IPS DF 6.9 (cell line): ENCODE measurements at regions not wholly inside any gene's neighbourhood (a gene's known extent, or its start where the extent isn't known, plus 50 kb on each side); places are given as distances from the start of the nearest gene placed in this dataset.

Source experiments
- DNase-seq: peaks from one replicate; pipeline ENCODE4 v3.0.0-alpha.2; 2013; ENCODE audit warnings: low read depth, low spot score
- H3K27ac ChIP-seq: one replicate; pipeline ENCODE4 v1.5.1; 2013; ENCODE audit warnings: low read length, control low read depth
- H3K27me3 ChIP-seq: 2 replicates; pipeline ENCODE4 v1.6.1; 2013; ENCODE audit warnings: mild to moderate bottlenecking, low read length; ENCODE audit not compliant: control insufficient read depth, insufficient read depth
- H3K36me3 ChIP-seq: 2 replicates; pipeline ENCODE4 v1.6.1; 2013; ENCODE audit warnings: low read length; ENCODE audit not compliant: control insufficient read depth, insufficient read depth
- H3K4me1 ChIP-seq: 2 replicates; pipeline ENCODE4 v1.6.1; 2013; ENCODE audit warnings: low read length; ENCODE audit not compliant: control insufficient read depth, insufficient read depth
- H3K4me3 ChIP-seq: 2 replicates; pipeline ENCODE4 v1.5.1; 2013; ENCODE audit warnings: mild to moderate bottlenecking, low read length
- H3K9me3 ChIP-seq: 2 replicates; pipeline ENCODE4 v1.6.1; 2013; ENCODE audit warnings: low read length, inconsistent platforms; ENCODE audit not compliant: control insufficient read depth, insufficient read depth
- WGBS: extraction: QIAGEN DNeasy Blood & Tissue Kit; methylation state at CpG from one replicate; pipeline ENCODE4 v1.1.7; 2013; ENCODE audit warnings: mixed read lengths, missing lambda C conversion rate; ENCODE audit not compliant: insufficient read length, insufficient coverage; 5-methylcytosine and 5-hydroxymethylcytosine counted together

- H3K9me3 ChIP-seq, result no peaks in the 10 kb centered on the region
- no peak for DNase-seq
- H3K36me3 ChIP-seq, result no peaks in the 10 kb centered on the region; the same call in 1 of the 2 replicates
- peaks cover 6% of the 10 kb centered on the region for H3K4me1 ChIP-seq
- H3K27me3 ChIP-seq, result no peaks in the 10 kb centered on the region
- WGBS, result no CpG with 5 or more reads among the region's 17 CpGs
- no peak overlapping the region for H3K27ac ChIP-seq
- no peak overlapping the region for H3K4me3 ChIP-seq
Measured at GRCh38 chr11:70744396-70745185, 346.3 kb downstream of the CTTN start.

DNA sequence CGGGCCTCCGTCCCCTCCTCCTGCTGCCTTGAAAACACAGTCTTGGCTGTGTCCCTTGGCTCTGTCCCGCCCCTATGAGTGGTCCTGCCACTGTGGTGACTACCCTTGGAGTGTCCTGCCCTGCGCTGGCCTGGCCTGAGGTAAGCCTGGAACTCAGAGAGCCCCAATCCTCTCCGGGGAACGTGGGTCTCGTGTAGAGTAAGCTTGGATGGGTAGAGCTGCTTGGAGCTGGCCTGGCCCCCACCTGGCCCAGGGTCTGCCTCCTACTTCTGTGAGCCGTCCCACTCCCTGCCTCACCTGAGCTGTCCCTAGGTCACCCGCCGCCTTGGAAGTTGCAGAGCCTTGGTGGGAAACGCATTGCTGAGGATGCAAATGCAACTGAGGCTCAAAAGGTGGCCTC, 347.1 kb downstream of the CTTN start:
- H3K4me3 ChIP-seq, result no peak overlapping the region
- no peaks in the 10 kb centered on the region for H3K9me3 ChIP-seq
- H3K27me3 ChIP-seq, result no peaks in the 10 kb centered on the region
- H3K27ac ChIP-seq, result no peak overlapping the region
- H3K36me3 ChIP-seq, result no peaks in the 10 kb centered on the region
- no peak for DNase-seq
- peaks cover 6% of the 10 kb centered on the region for H3K4me1 ChIP-seq
- WGBS, result no CpG with 5 or more reads among the region's 11 CpGs

GRCh38 chr11:70745941-70746340, 347.6 kb downstream of the CTTN start:
- Histone ChIP-seq H3K4me3 (no peak overlapping the region), H3K27me3 (no peaks in the 10 kb centered on the region), H3K9me3 (no peaks in the 10 kb centered on the region), H3K4me1 (peaks cover 6% of the 10 kb centered on the region), H3K36me3 (no peaks in the 10 kb centered on the region), H3K27ac (no peak overlapping the region)
- DNase-seq, result no peak
- no CpG with 5 or more reads among the region's 8 CpGs for WGBS

- H3K4me1 ChIP-seq, result peaks cover 6% of the 10 kb centered on the region
- no peaks in the 10 kb centered on the region for H3K27me3 ChIP-seq
- no peak for DNase-seq
- H3K4me3 ChIP-seq, result no peak overlapping the region
- WGBS, result no CpG with 5 or more reads among the region's 11 CpGs
- no peaks in the 10 kb centered on the region for H3K36me3 ChIP-seq
- H3K27ac ChIP-seq, result no peak overlapping the region
- H3K9me3 ChIP-seq, result no peaks in the 10 kb centered on the region
Measured at GRCh38 chr11:70746351-70746750, 348.0 kb downstream of the CTTN start.

DNA sequence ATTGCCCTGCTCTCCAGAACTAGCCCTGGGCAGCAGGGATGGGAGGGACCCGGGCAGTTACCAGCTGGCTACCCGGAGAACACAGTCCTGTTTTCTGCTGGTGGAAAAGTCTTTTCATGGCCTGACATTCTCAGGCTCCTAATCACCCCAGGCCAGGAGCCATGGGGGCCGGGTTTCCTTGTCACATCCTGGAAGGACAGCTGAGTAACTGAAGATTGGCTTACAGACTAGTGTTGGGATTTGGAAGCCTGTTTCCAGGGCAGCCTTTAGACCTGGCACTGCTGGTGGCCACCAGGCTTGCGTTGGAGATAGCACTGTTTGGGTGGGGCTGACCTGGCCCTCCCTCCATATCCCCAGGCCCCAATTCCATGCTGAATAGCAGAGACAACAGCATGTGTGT, 349.0 kb downstream of the CTTN start:
- no peaks in the 10 kb centered on the region for H3K36me3 ChIP-seq
- H3K4me3 ChIP-seq, result no peak overlapping the region
- H3K9me3 ChIP-seq, result no peaks in the 10 kb centered on the region
- H3K27me3 ChIP-seq, result no peaks in the 10 kb centered on the region
- no CpG with 5 or more reads among the region's 4 CpGs for WGBS
- peaks cover 3% of the 10 kb centered on the region for H3K4me1 ChIP-seq
- no peak for DNase-seq
- no peak overlapping the region for H3K27ac ChIP-seq

- no peaks in the 10 kb centered on the region for H3K27me3 ChIP-seq
- no peak overlapping the region for H3K27ac ChIP-seq
- H3K9me3 ChIP-seq, result no peaks in the 10 kb centered on the region
- no peak overlapping the region for H3K4me3 ChIP-seq
- no CpG with 5 or more reads among the region's 5 CpGs for WGBS
- H3K4me1 ChIP-seq, result peaks cover 2% of the 10 kb centered on the region; the same call in 1 of the 2 replicates
- DNase-seq, result no peak
- H3K36me3 ChIP-seq, result no peaks in the 10 kb centered on the region
Measured at GRCh38 chr11:70747921-70748320, 349.6 kb downstream of the CTTN start.

- Histone ChIP-seq H3K9me3 (no peaks in the 10 kb centered on the region), H3K4me3 (no peak overlapping the region), H3K36me3 (no peaks in the 10 kb centered on the region), H3K27ac (no peak overlapping the region), H3K4me1 (no peaks in the 10 kb centered on the region), H3K27me3 (no peaks in the 10 kb centered on the region)
- DNase-seq, result no peak
- WGBS, result 100% methylated on average over 1 of the region's 4 CpGs
Measured at GRCh38 chr11:70751142-70751734, 352.9 kb downstream of the CTTN start.

- Histone ChIP-seq H3K36me3 (no peaks in the 10 kb centered on the region), H3K27me3 (no peaks in the 10 kb centered on the region), H3K27ac (no peak overlapping the region), H3K9me3 (no peaks in the 10 kb centered on the region), H3K4me1 (peaks cover 2% of the 10 kb centered on the region; the same call in 1 of the 2 replicates), H3K4me3 (no peak overlapping the region)
- no CpG with 5 or more reads among the region's 37 CpGs for WGBS
- DNase-seq, result peak; percentile 47
Measured at GRCh38 chr11:70755410-70756158, 357.3 kb downstream of the CTTN start.

GRCh38 chr11:70756341-70756740, 358.0 kb downstream of the CTTN start:
- Histone ChIP-seq H3K27me3 (no peaks in the 10 kb centered on the region), H3K9me3 (no peaks in the 10 kb centered on the region), H3K27ac (no peak overlapping the region), H3K4me3 (no peak overlapping the region), H3K4me1 (peaks cover 2% of the 10 kb centered on the region; the same call in 1 of the 2 replicates), H3K36me3 (no peaks in the 10 kb centered on the region)
- no peak for DNase-seq
- whole genome bisulfite sequencing, result no CpG with 5 or more reads among the region's 8 CpGs

- no peak overlapping the region for H3K4me3 ChIP-seq
- no peaks in the 10 kb centered on the region for H3K36me3 ChIP-seq
- H3K4me1 ChIP-seq, result peaks cover 2% of the 10 kb centered on the region; the same call in 1 of the 2 replicates
- no CpG with 5 or more reads among the region's 7 CpGs for WGBS
- DNase-seq, result no peak
- H3K27me3 ChIP-seq, result no peaks in the 10 kb centered on the region
- no peak overlapping the region for H3K27ac ChIP-seq
- H3K9me3 ChIP-seq, result no peaks in the 10 kb centered on the region
Measured at GRCh38 chr11:70756756-70757155, 358.4 kb downstream of the CTTN start.
